GM21723 (cell line): ENCODE measurements at regions not wholly inside any gene's neighbourhood (a gene's known extent, or its start where the extent isn't known, plus 50 kb on each side); places are given as distances from the start of the nearest gene placed in this dataset.

ENCODE experiments used
- ATAC-seq: cut with Tn5 transposase; IDR thresholded peaks from one replicate; pipeline ENCODE4 v1.9.1; 2021; ENCODE audit warnings: mild to moderate bottlenecking, moderate library complexity; ENCODE audit not compliant: unreplicated experiment

GRCh38 chr5:125341436-125341835 lies 595.0 kb upstream of the ZNF608 start:
- no peak for ATAC-seq

GRCh38 chr5:125343015-125343414 lies 596.6 kb upstream of the ZNF608 start:
- ATAC-seq: no peak

GRCh38 chr5:125346316-125346715 lies 599.9 kb upstream of the ZNF608 start:
- ATAC-seq: no peak

GRCh38 chr5:125348221-125348692 lies 601.8 kb upstream of the ZNF608 start:
- no peak for ATAC-seq

GRCh38 chr5:125348936-125349831 lies 602.7 kb upstream of the ZNF608 start:
- ATAC-seq: no peak

GRCh38 chr5:125357660-125358059 lies 611.2 kb upstream of the ZNF608 start:
- no peak for ATAC-seq

GRCh38 chr5:125365747-125366146 lies 619.3 kb upstream of the ZNF608 start:
- ATAC-seq: no peak

GRCh38 chr5:125367702-125368101 lies 621.3 kb upstream of the ZNF608 start:
- no peak for ATAC-seq

- no peak for ATAC-seq
Observed at GRCh38 chr5:125370461-125371205, 624.2 kb upstream of the ZNF608 start.

- ATAC-seq: no peak
Observed at GRCh38 chr5:125372694-125373631, 626.5 kb upstream of the ZNF608 start.

- no peak for ATAC-seq
Observed at GRCh38 chr5:125375143-125375542, 628.7 kb upstream of the ZNF608 start.

GRCh38 chr5:125376059-125376641 lies 629.7 kb upstream of the ZNF608 start:
- ATAC-seq: no peak

GRCh38 chr5:125377141-125377540 lies 630.7 kb upstream of the ZNF608 start:
- ATAC-seq: no peak

GRCh38 chr5:125381290-125381689 lies 634.9 kb upstream of the ZNF608 start:
- no peak for ATAC-seq

- no peak for ATAC-seq
Observed at GRCh38 chr5:125384071-125384470, 637.6 kb upstream of the ZNF608 start.

GRCh38 chr5:125390326-125390725 lies 643.9 kb upstream of the ZNF608 start:
- no peak for ATAC-seq

- no peak for ATAC-seq
Observed at GRCh38 chr5:125393221-125393815, 646.9 kb upstream of the ZNF608 start.

- ATAC-seq: no peak
Observed at GRCh38 chr5:125394661-125395280, 648.3 kb upstream of the ZNF608 start.

- no peak for ATAC-seq
Observed at GRCh38 chr5:125396462-125396861, 650.0 kb upstream of the ZNF608 start.

- no peak for ATAC-seq
Observed at GRCh38 chr5:125398466-125398865, 652.0 kb upstream of the ZNF608 start.
